ENCODE measurements at regions not wholly inside any gene's neighbourhood (a gene's known extent, or its start where the extent isn't known, plus 50 kb on each side); places are given as distances from the start of the nearest gene placed in this dataset.

DNA sequence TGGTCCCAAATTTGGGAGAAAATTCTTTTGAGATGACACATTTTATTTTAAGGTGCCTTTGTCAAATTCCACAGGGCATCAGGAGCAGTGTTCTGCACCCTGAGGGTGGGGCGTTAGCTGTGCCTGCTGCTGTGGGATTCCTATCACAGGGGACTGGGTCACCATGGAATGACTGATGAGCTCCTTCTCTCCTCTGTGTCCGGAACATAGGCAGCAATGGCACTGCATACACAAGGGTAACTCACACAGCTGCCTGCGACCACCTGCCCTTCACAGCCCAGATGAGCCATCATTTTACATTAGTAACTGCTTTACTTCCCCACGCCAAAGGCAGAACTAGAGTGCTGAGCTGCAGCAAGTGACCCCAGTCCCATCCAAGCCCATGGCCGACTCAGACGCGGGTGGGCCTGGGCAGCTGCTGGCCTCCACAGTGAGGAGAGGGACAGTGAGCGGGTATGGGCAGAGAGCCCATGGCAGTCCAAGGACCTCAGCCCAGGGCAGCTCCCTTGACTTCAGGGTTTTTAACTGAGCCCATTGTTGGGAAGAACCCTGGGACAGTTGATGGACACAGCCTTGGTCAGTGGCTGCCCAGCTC, 93.7 kb downstream of the GADD45G start:
- Mint-ChIP-seq H3K4me3 (ENCODE audit: unreplicated experiment) (no peak overlapping the region), H3K4me1 (ENCODE audit: unreplicated experiment) (no peaks in the 10 kb centered on the region), H3K27me3 (ENCODE audit: unreplicated experiment) (no peaks in the 10 kb centered on the region), H3K27ac (ENCODE audit: unreplicated experiment) (no peak overlapping the region), H3K36me3 (ENCODE audit: low read depth, unreplicated experiment) (no peaks in the 10 kb centered on the region), H3K9me3 (ENCODE audit: unreplicated experiment) (no peaks in the 10 kb centered on the region)
- DNase-seq (ENCODE audit: low spot score), result no peak
- TF ChIP-seq CTCF (IDR thresholded peaks at IDR 0.05; ENCODE audit: unreplicated experiment), result no peak

DNA sequence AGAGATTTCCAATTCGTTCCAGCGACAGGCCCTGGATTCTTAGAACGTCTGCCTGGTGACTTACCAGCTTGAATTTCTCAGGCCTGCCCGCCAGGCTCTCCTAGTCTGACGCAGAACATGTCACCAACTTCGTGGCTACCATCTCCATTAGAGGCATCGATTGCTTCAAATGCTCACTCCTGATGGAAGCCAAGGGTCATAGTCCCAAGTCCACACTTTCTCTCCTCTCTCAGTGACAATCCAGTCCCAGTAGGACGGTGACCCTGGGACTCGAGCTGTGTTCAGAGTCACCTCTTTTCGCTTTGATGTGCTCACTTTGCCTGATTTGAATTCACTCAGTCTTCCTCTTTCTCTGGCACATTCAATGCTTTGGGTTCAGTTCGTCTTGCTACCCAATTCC, 94.8 kb downstream of the GADD45G start:
- Mint-ChIP-seq H3K4me3 (ENCODE audit: unreplicated experiment) (no peak overlapping the region), H3K27me3 (ENCODE audit: unreplicated experiment) (no peaks in the 10 kb centered on the region), H3K4me1 (ENCODE audit: unreplicated experiment) (no peaks in the 10 kb centered on the region), H3K36me3 (ENCODE audit: low read depth, unreplicated experiment) (no peaks in the 10 kb centered on the region), H3K27ac (ENCODE audit: unreplicated experiment) (no peak overlapping the region), H3K9me3 (ENCODE audit: unreplicated experiment) (no peaks in the 10 kb centered on the region)
- TF ChIP-seq CTCF (IDR thresholded peaks at IDR 0.05; ENCODE audit: unreplicated experiment), result no peak
- DNase-seq (ENCODE audit: low spot score), result no peak

DNA sequence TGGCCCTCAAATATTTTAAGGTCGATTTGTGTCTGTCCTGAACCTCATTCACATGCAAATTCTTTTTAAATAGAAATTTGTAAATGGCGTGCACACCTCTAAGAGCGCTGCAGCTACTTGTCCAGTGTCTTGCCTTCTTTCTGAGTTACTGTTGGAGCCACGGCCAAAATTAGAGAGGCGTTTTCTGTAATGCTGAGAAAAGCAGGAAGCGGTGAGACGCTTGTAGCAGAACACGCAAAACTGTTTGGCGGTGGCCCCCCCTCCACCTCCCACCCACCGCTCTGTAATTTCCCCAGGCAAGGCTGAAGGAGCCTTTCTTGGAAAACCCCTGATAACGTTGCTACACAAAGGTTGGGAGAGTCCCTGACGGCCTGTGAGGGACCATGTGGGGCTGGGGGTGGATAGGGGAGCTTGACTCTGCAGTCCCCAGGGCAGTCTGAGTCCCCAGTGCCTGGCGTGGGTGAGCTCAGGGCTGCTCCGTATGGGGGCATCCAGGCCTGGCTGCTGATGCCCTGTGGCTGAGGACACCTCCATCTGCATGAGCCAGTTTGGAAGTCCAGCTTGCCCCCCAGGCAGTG, 96.5 kb downstream of the GADD45G start:
- TF ChIP-seq CTCF (IDR thresholded peaks at IDR 0.05; ENCODE audit: unreplicated experiment), result no peak
- Mint-ChIP-seq H3K27ac (ENCODE audit: unreplicated experiment) (no peak overlapping the region), H3K27me3 (ENCODE audit: unreplicated experiment) (no peaks in the 10 kb centered on the region), H3K4me3 (ENCODE audit: unreplicated experiment) (no peak overlapping the region), H3K36me3 (ENCODE audit: low read depth, unreplicated experiment) (no peaks in the 10 kb centered on the region), H3K9me3 (ENCODE audit: unreplicated experiment) (no peaks in the 10 kb centered on the region), H3K4me1 (ENCODE audit: unreplicated experiment) (no peaks in the 10 kb centered on the region)
- no peak for DNase-seq (ENCODE audit: low spot score)

DNA sequence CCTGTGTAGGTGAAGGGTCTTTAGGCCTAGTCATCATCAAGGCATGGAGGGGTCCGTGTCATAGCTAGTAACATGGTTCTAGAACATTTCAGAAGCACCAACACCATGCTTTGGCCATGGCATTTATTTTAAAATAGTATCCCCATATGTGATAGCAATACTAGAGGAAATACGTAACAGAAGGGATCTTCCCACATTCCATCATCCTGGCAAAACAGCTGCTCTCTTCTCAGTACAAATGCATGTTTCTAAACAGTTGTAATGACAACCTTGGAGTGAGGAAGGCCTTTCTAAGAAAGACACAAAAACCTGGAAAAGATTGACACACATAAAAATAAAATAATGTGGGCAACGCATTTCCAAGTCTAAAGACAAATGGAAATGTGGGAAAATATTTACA, 97.6 kb downstream of the GADD45G start:
- no peak overlapping the region for H3K4me3 Mint-ChIP-seq (ENCODE audit: unreplicated experiment)
- H3K27ac Mint-ChIP-seq (ENCODE audit: unreplicated experiment), result no peak overlapping the region
- H3K4me1 Mint-ChIP-seq (ENCODE audit: unreplicated experiment), result no peaks in the 10 kb centered on the region
- H3K9me3 Mint-ChIP-seq (ENCODE audit: unreplicated experiment), result no peaks in the 10 kb centered on the region
- no peak for TF ChIP-seq CTCF (IDR thresholded peaks at IDR 0.05; ENCODE audit: unreplicated experiment)
- H3K36me3 Mint-ChIP-seq (ENCODE audit: low read depth, unreplicated experiment), result no peaks in the 10 kb centered on the region
- DNase-seq (ENCODE audit: low spot score), result no peak
- no peaks in the 10 kb centered on the region for H3K27me3 Mint-ChIP-seq (ENCODE audit: unreplicated experiment)

- H3K4me3 Mint-ChIP-seq (ENCODE audit: unreplicated experiment), result no peak overlapping the region
- peaks cover 2% of the 10 kb centered on the region for H3K27me3 Mint-ChIP-seq (ENCODE audit: unreplicated experiment)
- H3K36me3 Mint-ChIP-seq (ENCODE audit: low read depth, unreplicated experiment), result no peaks in the 10 kb centered on the region
- no peak for DNase-seq (ENCODE audit: low spot score)
- H3K27ac Mint-ChIP-seq (ENCODE audit: unreplicated experiment), result no peak overlapping the region
- no peak for TF ChIP-seq CTCF (IDR thresholded peaks at IDR 0.05; ENCODE audit: unreplicated experiment)
- peaks cover 4% of the 10 kb centered on the region for H3K4me1 Mint-ChIP-seq (ENCODE audit: unreplicated experiment)
- H3K9me3 Mint-ChIP-seq (ENCODE audit: unreplicated experiment), result no peaks in the 10 kb centered on the region
These were observed 100.8 kb downstream of the GADD45G start for GRCh38 chr9:89705651-89706050.

All from endothelial cell (in vitro differentiated cells).